PC-9 (cell line): ENCODE measurements at regions not wholly inside any gene's neighbourhood (a gene's known extent, or its start where the extent isn't known, plus 50 kb on each side); places are given as distances from the start of the nearest gene placed in this dataset.

Source experiments
- BruUV-seq: library from RNA; stranded (reverse); fragments of 400-500 nt; replicated peaks from 2 replicates; lab custom pipeline; 2021; lab: Mats Ljungman, UMichigan
- CTCF ChIA-PET: fragments of 300-600 bp; sonication (Branson Sonifier 250); formaldehyde crosslinking; loops from one replicate; lab custom pipeline; 2022; ENCODE audit warnings: antibody characterized with exemption; lab: Charles Lee
- POLR2A ChIA-PET: fragments of 300-600 bp; sonication (Branson Sonifier 250); formaldehyde crosslinking; loops from one replicate; lab custom pipeline; 2022; ENCODE audit warnings: antibody characterized with exemption; ENCODE audit not compliant: unreplicated experiment; lab: Charles Lee
- DNase-seq, 2 experiments: peaks; one replicate each; pipeline versions ENCODE4 v3.0.0 to v3.0.0-alpha.2; 2015 to 2022; ENCODE audit warnings: mixed read lengths in 1 of 2
- H2AFZ ChIP-seq: fragments of 200-600 bp; sonication (generic); 2 replicates; pipeline ENCODE4 v1.8.1; 2017; ENCODE audit warnings: antibody characterized with exemption
- H3F3A ChIP-seq: fragments of 200-600 bp; sonication (generic); 2 replicates; pipeline ENCODE4 v1.8.1; 2017; ENCODE audit warnings: antibody characterized with exemption, mild to moderate bottlenecking, low read depth; ENCODE audit not compliant: insufficient read depth
- H3K27ac ChIP-seq: fragments of 200-600 bp; sonication (generic); 2 replicates; pipeline ENCODE4 v1.6.1; 2016; ENCODE audit warnings: mixed run types
- H3K27me3 ChIP-seq: fragments of 200-600 bp; sonication (generic); 2 replicates; pipeline ENCODE4 v1.6.1; 2016; ENCODE audit warnings: low read depth, mixed run types; ENCODE audit not compliant: insufficient read depth
- H3K36me3 ChIP-seq: fragments of 200-600 bp; sonication (generic); 2 replicates; pipeline ENCODE4 v1.6.1; 2016; ENCODE audit warnings: low read depth, mixed run types
- H3K4me1 ChIP-seq: fragments of 200-600 bp; sonication (generic); replicated peaks from 2 replicates; pipeline ENCODE4 v1.6.1; 2016; ENCODE audit warnings: mixed run types; ENCODE audit not compliant: insufficient read depth
- H3K4me2 ChIP-seq: fragments of 200-600 bp; sonication (generic); 2 replicates; pipeline ENCODE4 v1.6.1; 2017; ENCODE audit warnings: mixed run types
- H3K4me3 ChIP-seq: fragments of 200-600 bp; sonication (generic); 2 replicates; pipeline ENCODE4 v1.6.1; 2016; ENCODE audit warnings: mixed run types
- H3K79me2 ChIP-seq: fragments of 200-600 bp; sonication (generic); 2 replicates; pipeline ENCODE4 v1.6.1; 2017; ENCODE audit warnings: low read depth, mixed run types
- H3K9me2 ChIP-seq: fragments of 200-600 bp; sonication (generic); 2 replicates; pipeline ENCODE4 v1.8.1; 2017; ENCODE audit warnings: mild to moderate bottlenecking; ENCODE audit not compliant: insufficient read depth
- H3K9me3 ChIP-seq: fragments of 200-600 bp; sonication (generic); 2 replicates; pipeline ENCODE4 v1.8.1; 2016; ENCODE audit warnings: low read depth; ENCODE audit not compliant: insufficient read depth
- H4K20me1 ChIP-seq: fragments of 200-600 bp; sonication (generic); 2 replicates; pipeline ENCODE4 v1.8.1; 2017; ENCODE audit not compliant: insufficient read depth
- EZH2 ChIP-seq: fragments of 200-600 bp; sonication (generic); IDR thresholded peaks from 2 replicates; pipeline ENCODE4 v1.8.0; 2017; ENCODE audit warnings: antibody characterized with exemption, low read depth
- intact Hi-C: fragments of 100-400 bp; cut with micrococcal nuclease; formaldehyde crosslinking; loops from one replicate; pipeline ENCODE4 v1.10.0; 2022; ENCODE audit not compliant: unreplicated experiment
- TF ChIP-seq, protein P1 (sequence below): fragments of 200-600 bp; sonication (generic); conservative IDR thresholded peaks from 2 replicates; pipeline ENCODE4 v1.6.1; 2017; ENCODE audit warnings: mixed run types, antibody characterized with exemption, mild to moderate bottlenecking, moderate library complexity

DNA sequence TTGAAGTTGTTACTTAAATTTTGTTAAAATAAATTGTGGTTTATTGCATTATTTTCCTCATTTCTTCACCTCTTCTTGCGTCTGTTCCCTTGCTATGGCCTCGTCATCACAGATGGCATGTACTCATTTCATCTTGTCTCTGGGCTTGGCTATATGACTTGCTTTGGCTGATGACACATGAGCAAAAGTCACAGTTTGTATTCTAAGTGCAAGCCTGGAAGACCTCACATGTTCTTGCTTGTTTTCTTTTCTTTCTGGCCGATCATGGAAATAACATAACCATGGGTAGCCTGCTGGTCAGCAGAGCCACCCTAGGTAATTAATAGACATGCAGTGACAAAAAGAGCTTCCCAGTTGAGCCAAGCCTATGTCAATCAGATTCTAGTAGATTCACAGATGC lies 527.9 kb downstream of the SPRY1 start:
- no peak for TF ChIP-seq EZH2
- TF ChIP-seq, protein P1, sequence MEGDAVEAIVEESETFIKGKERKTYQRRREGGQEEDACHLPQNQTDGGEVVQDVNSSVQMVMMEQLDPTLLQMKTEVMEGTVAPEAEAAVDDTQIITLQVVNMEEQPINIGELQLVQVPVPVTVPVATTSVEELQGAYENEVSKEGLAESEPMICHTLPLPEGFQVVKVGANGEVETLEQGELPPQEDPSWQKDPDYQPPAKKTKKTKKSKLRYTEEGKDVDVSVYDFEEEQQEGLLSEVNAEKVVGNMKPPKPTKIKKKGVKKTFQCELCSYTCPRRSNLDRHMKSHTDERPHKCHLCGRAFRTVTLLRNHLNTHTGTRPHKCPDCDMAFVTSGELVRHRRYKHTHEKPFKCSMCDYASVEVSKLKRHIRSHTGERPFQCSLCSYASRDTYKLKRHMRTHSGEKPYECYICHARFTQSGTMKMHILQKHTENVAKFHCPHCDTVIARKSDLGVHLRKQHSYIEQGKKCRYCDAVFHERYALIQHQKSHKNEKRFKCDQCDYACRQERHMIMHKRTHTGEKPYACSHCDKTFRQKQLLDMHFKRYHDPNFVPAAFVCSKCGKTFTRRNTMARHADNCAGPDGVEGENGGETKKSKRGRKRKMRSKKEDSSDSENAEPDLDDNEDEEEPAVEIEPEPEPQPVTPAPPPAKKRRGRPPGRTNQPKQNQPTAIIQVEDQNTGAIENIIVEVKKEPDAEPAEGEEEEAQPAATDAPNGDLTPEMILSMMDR = no peak
- H3K4me2 ChIP-seq = no peak overlapping the region
- no peaks in the 10 kb centered on the region for H4K20me1 ChIP-seq
- H3K9me2 ChIP-seq = no peaks in the 10 kb centered on the region
- no peak overlapping the region for H2AFZ ChIP-seq
- no peaks in the 10 kb centered on the region for H3K4me1 ChIP-seq
- intact Hi-C loops = no loop called here
- POLR2A ChIA-PET = no interaction called here
- no peak overlapping the region for H3K4me3 ChIP-seq
- CTCF ChIA-PET = no interaction called here
- no peaks in the 10 kb centered on the region for H3K79me2 ChIP-seq
- BruUV-seq = no TSS peak
- H3K36me3 ChIP-seq = no peaks in the 10 kb centered on the region
- H3K27ac ChIP-seq = no peak overlapping the region
- DNase-seq = no peak
- no peaks in the 10 kb centered on the region for H3F3A ChIP-seq
- no peaks in the 10 kb centered on the region for H3K9me3 ChIP-seq
- H3K27me3 ChIP-seq = no peaks in the 10 kb centered on the region

DNA sequence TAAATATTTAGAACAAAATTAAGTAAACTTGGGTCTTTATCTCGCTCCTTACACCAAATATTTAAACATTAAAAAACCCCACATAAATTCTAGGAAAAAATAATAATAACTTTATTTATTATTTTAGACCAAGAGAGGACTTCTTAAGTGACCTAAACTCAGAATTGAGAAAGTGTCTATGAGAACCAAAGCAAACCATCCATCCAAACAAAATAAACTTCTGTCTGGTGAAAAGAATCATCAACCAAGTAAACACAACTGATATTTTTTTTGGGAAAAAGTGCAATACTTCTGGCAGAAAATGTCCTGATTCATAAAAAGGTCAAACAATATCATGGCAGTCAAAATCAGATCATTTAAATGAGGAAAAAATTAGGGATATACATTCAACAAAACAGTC lies 533.0 kb downstream of the SPRY1 start:
- Histone ChIP-seq H3K4me2 (no peak overlapping the region), H3K36me3 (no peaks in the 10 kb centered on the region), H3K9me3 (no peaks in the 10 kb centered on the region), H4K20me1 (no peaks in the 10 kb centered on the region), H3K27ac (no peak overlapping the region), H3K9me2 (no peaks in the 10 kb centered on the region), H3K27me3 (no peaks in the 10 kb centered on the region), H3K4me3 (no peak overlapping the region), H3K4me1 (no peaks in the 10 kb centered on the region), H3F3A (no peaks in the 10 kb centered on the region), H2AFZ (no peak overlapping the region), H3K79me2 (no peaks in the 10 kb centered on the region)
- intact Hi-C loops = no loop called here
- ChIA-PET CTCF (no interaction called here), POLR2A (no interaction called here)
- TF ChIP-seq EZH2 = no peak
- TF ChIP-seq, protein P1 = no peak
- DNase-seq = no peak
- no TSS peak for BruUV-seq

DNA sequence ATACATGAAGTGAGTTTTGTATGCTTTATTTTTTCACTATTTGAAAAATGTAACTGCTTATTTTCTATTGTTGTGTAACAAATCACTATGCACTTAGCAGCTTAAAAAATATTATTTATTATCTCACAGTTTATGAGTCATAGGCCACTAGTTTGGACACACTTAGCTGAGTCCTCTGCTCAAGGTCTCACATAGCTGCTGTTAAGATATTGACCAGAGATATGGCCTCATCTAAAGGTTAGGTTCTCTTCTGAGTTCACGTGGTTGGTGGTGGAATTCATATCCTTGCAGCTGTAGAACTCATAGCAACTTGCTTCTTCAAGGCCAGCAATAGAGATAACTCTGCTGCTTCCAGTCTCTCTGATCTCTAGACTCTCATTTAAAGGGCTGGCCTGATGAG lies 534.4 kb downstream of the SPRY1 start:
- Histone ChIP-seq H3K4me2 (no peak overlapping the region), H2AFZ (no peak overlapping the region), H3F3A (no peaks in the 10 kb centered on the region), H3K4me3 (no peak overlapping the region), H3K9me3 (no peaks in the 10 kb centered on the region), H3K36me3 (no peaks in the 10 kb centered on the region), H3K27ac (no peak overlapping the region), H3K79me2 (no peaks in the 10 kb centered on the region), H4K20me1 (no peaks in the 10 kb centered on the region), H3K4me1 (no peaks in the 10 kb centered on the region), H3K27me3 (no peaks in the 10 kb centered on the region), H3K9me2 (no peaks in the 10 kb centered on the region)
- POLR2A ChIA-PET = no interaction called here
- intact Hi-C loops = no loop called here
- CTCF ChIA-PET = no interaction called here
- no TSS peak for BruUV-seq
- no peak for DNase-seq
- TF ChIP-seq, protein P1 = no peak
- no peak for TF ChIP-seq EZH2
